Brain microvascular endothelial cell (primary cell): ENCODE measurements at regions not wholly inside any gene's neighbourhood (a gene's known extent, or its start where the extent isn't known, plus 50 kb on each side); places are given as distances from the start of the nearest gene placed in this dataset.

Experiments
- DNase-seq: peaks from one replicate; pipeline ENCODE4 v3.0.0-alpha.2; 2020
- H3K27ac ChIP-seq: fragments of 250-450 bp; sonication (Bioruptor Pico); 2 replicates; pipeline ENCODE4 v1.5.1; 2020; ENCODE audit warnings: mild to moderate bottlenecking, moderate library complexity
- H3K27me3 ChIP-seq: fragments of 250-450 bp; sonication (Bioruptor Pico); replicated peaks from 2 replicates; pipeline ENCODE4 v1.5.1; 2020; ENCODE audit warnings: mild to moderate bottlenecking
- H3K36me3 ChIP-seq: fragments of 250-450 bp; sonication (Bioruptor Pico); replicated peaks from 2 replicates; pipeline ENCODE4 v1.5.1; 2020; ENCODE audit warnings: mild to moderate bottlenecking
- H3K4me3 ChIP-seq: 2 replicates; pipeline ENCODE4 v1.5.1; 2011; ENCODE audit warnings: low read depth, mild to moderate bottlenecking, control low read depth, low read length, moderate library complexity
- in situ Hi-C: cut with HindIII; loops from 2 replicates; pipeline ENCODE4 v1.10.0; 2017; ENCODE audit warnings: low sequenced_read_pairs, low pct_ligation_motif_present
- TF ChIP-seq, protein P1 (sequence below): IDR thresholded peaks from 2 replicates; pipeline ENCODE4 v1.5.1; 2011; ENCODE audit warnings: low read depth, mild to moderate bottlenecking, moderate library complexity, low read length, control low read depth, inconsistent platforms; ENCODE audit errors: missing control alignments

DNA sequence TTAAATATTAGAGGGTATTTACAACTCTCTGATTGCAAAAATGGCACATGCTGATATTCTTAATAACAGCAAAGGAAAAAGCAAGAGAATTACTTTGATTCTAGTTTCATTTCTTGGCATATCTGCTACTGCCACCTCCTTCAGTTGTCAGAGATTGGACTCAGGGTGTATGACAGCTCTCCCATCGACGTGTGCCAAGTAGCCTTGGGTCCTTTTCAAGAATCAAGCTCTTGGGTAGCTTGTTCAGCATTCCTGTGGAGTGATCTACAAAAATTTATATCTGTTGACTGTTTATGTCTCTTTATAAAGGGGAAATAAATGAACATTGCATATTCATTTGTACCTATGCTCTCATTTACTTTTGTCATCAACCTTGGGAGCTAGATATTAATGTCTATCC, 315.6 kb downstream of the PRR16 start:
- DNase-seq: no peak
- Histone ChIP-seq H3K4me3 (no peak overlapping the region), H3K36me3 (no peaks in the 10 kb centered on the region), H3K27me3 (no peaks in the 10 kb centered on the region), H3K27ac (no peak overlapping the region)
- TF ChIP-seq, protein P1, sequence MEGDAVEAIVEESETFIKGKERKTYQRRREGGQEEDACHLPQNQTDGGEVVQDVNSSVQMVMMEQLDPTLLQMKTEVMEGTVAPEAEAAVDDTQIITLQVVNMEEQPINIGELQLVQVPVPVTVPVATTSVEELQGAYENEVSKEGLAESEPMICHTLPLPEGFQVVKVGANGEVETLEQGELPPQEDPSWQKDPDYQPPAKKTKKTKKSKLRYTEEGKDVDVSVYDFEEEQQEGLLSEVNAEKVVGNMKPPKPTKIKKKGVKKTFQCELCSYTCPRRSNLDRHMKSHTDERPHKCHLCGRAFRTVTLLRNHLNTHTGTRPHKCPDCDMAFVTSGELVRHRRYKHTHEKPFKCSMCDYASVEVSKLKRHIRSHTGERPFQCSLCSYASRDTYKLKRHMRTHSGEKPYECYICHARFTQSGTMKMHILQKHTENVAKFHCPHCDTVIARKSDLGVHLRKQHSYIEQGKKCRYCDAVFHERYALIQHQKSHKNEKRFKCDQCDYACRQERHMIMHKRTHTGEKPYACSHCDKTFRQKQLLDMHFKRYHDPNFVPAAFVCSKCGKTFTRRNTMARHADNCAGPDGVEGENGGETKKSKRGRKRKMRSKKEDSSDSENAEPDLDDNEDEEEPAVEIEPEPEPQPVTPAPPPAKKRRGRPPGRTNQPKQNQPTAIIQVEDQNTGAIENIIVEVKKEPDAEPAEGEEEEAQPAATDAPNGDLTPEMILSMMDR: no peak
- in situ Hi-C loops: no loop called here

DNA sequence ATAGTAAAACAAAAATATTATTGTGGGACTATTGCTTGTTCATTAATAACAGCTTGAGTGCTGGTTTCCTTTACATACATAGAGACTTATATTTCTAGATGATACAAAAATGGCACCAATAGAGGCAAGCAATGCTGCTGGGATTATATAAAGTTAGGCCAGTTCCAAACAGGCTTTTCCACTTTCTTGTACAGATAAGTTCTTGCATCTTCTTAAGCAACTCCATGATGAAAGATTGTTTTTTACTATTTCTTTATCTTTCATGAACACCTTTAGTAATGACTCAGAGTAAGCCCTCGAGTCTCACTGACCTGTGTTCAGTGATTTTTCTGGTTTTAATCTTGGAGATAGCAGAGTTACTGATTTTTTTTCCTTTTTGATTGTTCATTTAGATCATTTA, 324.4 kb downstream of the PRR16 start:
- H3K27ac ChIP-seq: no peak overlapping the region
- no peaks in the 10 kb centered on the region for H3K27me3 ChIP-seq
- TF ChIP-seq, protein P1: no peak
- no peak overlapping the region for H3K4me3 ChIP-seq
- in situ Hi-C loops: no loop called here
- DNase-seq: no peak
- H3K36me3 ChIP-seq: no peaks in the 10 kb centered on the region

DNA sequence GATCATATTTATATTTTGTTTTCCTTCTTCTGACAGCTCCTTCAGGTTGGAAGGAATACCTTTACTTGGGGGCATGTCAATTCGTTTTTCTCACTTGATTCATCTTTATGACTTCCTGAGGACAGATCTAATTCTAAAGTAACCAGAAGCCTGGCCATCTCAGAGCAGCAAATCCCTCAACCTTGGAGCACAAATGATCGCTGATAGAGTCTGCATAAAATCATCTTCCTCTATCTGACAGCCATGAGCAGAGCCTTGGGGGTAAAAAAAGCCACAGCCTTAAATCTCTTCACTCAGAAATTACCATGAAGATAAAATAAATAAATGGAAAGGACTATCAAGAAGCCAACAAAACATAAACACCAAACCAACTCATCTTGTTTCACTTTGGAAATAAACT, 325.8 kb downstream of the PRR16 start:
- in situ Hi-C loops: no loop called here
- no peak overlapping the region for H3K4me3 ChIP-seq

DNA sequence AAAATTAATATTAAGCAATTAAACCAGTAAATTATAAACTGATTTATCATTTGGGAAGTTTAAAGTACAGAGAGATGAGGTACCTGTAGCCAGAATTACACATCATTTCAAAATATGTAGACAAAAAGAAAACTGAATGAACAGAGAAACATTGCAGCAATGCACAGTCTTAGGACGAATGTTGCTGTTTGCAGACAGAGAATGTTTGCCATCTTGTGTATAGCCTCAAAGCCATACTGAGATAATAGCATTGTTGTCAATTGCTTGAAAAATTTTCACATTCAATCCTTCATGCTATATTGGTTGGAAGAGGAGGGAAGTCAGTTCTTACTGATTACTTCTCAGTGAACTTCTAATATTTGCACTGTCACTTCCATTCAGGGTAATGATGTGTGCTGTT, 326.2 kb downstream of the PRR16 start:
- TF ChIP-seq, protein P1: no peak
- H3K27ac ChIP-seq: no peak overlapping the region
- H3K4me3 ChIP-seq: no peak overlapping the region
- no peaks in the 10 kb centered on the region for H3K36me3 ChIP-seq
- H3K27me3 ChIP-seq: no peaks in the 10 kb centered on the region
- no peak for DNase-seq
- in situ Hi-C loops: no loop called here

More for the DNA sequence above, 325.8 kb downstream of the PRR16 start:
- Histone ChIP-seq H3K27ac (no peak overlapping the region), H3K27me3 (no peaks in the 10 kb centered on the region), H3K36me3 (no peaks in the 10 kb centered on the region)
- no peak for DNase-seq
- TF ChIP-seq, protein P1: no peak

DNA sequence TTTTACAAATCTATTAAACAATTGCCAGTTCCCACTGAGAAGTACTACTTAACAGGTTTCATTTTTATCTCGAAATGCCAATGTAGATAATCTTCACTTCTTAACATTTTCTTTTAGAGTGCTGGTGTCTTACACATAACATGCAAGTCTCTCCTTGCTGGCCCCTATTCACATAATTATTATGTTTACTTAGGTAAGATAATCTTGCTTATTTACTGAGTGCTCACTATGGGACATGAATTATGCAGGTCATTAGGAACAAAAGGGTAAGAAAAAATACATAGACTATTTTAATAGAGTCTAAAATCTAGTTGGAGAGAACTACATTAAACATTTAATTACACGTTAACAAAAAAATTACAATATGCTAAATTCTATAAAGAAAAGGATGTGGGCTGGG, 328.4 kb downstream of the PRR16 start:
- TF ChIP-seq, protein P1: no peak
- H3K36me3 ChIP-seq: no peaks in the 10 kb centered on the region
- H3K27ac ChIP-seq: no peak overlapping the region
- in situ Hi-C loops: no loop called here
- no peaks in the 10 kb centered on the region for H3K27me3 ChIP-seq
- no peak for DNase-seq
- no peak overlapping the region for H3K4me3 ChIP-seq

DNA sequence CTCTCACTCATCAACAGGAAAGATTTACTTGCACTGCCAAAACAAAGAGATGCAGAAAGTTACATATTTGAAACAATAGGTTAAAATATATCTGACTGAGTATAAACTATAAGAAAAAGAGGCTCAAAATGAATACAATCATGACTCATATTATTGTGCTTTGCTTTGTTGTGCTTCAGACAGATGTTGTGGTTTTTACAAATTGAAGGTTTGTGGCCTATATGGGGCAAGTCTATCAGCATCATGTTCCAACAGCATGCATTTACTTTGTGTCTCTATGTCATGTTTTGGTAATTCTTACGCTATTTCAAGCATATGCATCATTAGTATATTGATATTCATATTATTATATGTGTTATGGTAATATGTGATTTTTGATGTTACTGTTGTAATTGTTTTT, 330.0 kb downstream of the PRR16 start:
- in situ Hi-C loops: no loop called here
- TF ChIP-seq, protein P1: no peak
- H3K36me3 ChIP-seq: no peaks in the 10 kb centered on the region
- no peak overlapping the region for H3K27ac ChIP-seq
- DNase-seq: no peak
- no peaks in the 10 kb centered on the region for H3K27me3 ChIP-seq
- no peak overlapping the region for H3K4me3 ChIP-seq
